Cardiac fibroblast (primary cell): ENCODE measurements at regions not wholly inside any gene's neighbourhood (a gene's known extent, or its start where the extent isn't known, plus 50 kb on each side); places are given as distances from the start of the nearest gene placed in this dataset.

Source experiments
- DNase-seq, 2 donors: peaks; one replicate each; pipeline versions ENCODE4 v3.0.0 to v3.0.0-alpha.2; 2010; ENCODE audit warnings: low read depth in 2 of 2
- H3K4me3 ChIP-seq, 2 donors: replicated peaks in 1 of 2; 1 replicate in 1 of 2; 2 replicates in 1 of 2; pipeline ENCODE4 v1.5.1; 2011; ENCODE audit warnings: low read depth in 2 of 2, low read length in 2 of 2, mild to moderate bottlenecking in 2 of 2, moderate library complexity in 1 of 2
- TF ChIP-seq, protein P1 (sequence below): IDR thresholded peaks from one replicate; pipeline ENCODE4 v1.5.1; 2011; ENCODE audit warnings: low read depth, mild to moderate bottlenecking, low read length, inconsistent platforms

GRCh38 chr9:118303216-118303615, 599.0 kb downstream of the TLR4 start:
- H3K4me3 ChIP-seq, result no peak overlapping the region
- no peak for DNase-seq
- TF ChIP-seq, protein P1, sequence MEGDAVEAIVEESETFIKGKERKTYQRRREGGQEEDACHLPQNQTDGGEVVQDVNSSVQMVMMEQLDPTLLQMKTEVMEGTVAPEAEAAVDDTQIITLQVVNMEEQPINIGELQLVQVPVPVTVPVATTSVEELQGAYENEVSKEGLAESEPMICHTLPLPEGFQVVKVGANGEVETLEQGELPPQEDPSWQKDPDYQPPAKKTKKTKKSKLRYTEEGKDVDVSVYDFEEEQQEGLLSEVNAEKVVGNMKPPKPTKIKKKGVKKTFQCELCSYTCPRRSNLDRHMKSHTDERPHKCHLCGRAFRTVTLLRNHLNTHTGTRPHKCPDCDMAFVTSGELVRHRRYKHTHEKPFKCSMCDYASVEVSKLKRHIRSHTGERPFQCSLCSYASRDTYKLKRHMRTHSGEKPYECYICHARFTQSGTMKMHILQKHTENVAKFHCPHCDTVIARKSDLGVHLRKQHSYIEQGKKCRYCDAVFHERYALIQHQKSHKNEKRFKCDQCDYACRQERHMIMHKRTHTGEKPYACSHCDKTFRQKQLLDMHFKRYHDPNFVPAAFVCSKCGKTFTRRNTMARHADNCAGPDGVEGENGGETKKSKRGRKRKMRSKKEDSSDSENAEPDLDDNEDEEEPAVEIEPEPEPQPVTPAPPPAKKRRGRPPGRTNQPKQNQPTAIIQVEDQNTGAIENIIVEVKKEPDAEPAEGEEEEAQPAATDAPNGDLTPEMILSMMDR, result no peak

GRCh38 chr9:118305331-118305730, 601.1 kb downstream of the TLR4 start:
- TF ChIP-seq, protein P1, result no peak
- DNase-seq, result no peak
- no peak overlapping the region for H3K4me3 ChIP-seq

GRCh38 chr9:118306801-118307200, 602.6 kb downstream of the TLR4 start:
- no peak for DNase-seq
- no peak overlapping the region for H3K4me3 ChIP-seq

GRCh38 chr9:118313965-118314364, 609.8 kb downstream of the TLR4 start:
- TF ChIP-seq, protein P1, result no peak

More at GRCh38 chr9:118306801-118307200, 602.6 kb downstream of the TLR4 start:
- TF ChIP-seq, protein P1, result no peak

DNA sequence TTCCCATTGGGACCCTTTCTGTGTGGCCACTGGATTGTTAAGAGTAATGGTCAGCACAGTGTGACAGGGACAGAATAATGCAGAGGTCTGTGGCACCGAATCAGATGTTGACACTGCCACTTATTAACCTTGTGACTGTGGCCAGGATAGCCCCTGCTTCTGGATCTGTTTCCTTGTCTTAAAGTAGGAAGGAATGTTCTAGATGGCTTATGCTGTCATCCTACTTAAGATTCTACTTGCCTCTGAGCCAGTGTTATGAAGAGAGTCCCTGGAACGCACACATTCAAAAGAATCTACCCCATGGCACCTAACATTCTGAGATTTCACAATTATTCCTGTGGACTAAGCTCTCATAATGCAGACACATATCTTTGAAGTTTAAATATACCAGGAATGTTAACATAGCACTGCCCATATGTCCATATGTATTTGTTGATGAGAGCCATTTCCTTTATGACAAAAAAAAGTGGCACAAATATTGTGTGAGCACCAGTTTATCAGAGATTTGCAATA, 612.7 kb downstream of the TLR4 start:
- no peak overlapping the region for H3K4me3 ChIP-seq
- TF ChIP-seq, protein P1, result no peak
- no peak for DNase-seq

More at GRCh38 chr9:118313965-118314364, 609.8 kb downstream of the TLR4 start:
- DNase-seq, result no peak
- no peak overlapping the region for H3K4me3 ChIP-seq

DNA sequence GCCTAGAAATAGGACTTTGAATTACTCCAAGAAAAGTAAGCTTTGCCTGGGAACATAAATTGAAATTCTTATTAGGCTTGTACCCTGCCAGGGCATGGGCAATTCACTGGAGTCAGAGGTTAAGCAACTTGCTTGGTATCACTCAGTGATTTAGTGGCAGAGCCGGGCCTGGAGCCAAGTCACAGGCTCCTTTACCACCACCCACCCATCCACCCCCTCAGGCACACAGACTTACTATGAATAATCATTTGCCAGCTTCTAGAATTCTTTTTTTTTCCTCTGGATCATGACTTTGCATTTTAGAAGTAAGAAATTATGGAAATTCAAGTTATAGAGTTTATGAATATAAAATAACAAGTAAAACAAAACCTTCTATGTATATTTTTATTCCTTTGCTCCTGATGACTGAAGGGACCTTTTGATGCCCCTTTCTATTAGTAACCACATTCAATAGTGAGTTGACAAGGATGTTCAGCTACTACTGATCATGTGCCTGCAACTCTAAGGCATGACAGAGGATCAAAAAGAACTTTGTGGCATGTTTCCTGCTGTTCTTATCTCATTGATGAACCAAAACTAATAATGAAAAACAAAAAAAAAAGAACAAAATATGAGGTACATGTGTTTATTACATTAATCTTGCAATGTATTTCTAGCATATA, 614.7 kb downstream of the TLR4 start:
- DNase-seq, result no peak
- H3K4me3 ChIP-seq, result no peak overlapping the region
- TF ChIP-seq, protein P1, result no peak
